ENCODE measurements at regions not wholly inside any gene's neighbourhood (a gene's known extent, or its start where the extent isn't known, plus 50 kb on each side); places are given as distances from the start of the nearest gene placed in this dataset.

- Mint-ChIP-seq H3K36me3 (no peaks in the 10 kb centered on the region), H3K9me3 (peaks cover 0 to 7% (median 0%) of the 10 kb centered on the region in 5 donors), H3K27me3 (peaks cover 7 to 12% of the 10 kb centered on the region in 2 donors), H3K4me3 (no peak overlapping the region), H3K4me1 (no peaks in the 10 kb centered on the region), H3K27ac (no peak overlapping the region)
- CTCF ChIA-PET: no interaction called here
- Histone ChIP-seq H3K4me1 (ENCODE audit: insufficient read depth, low read length) (no peaks in the 10 kb centered on the region), H3K27me3 (ENCODE audit: insufficient read depth, low read length, poor library complexity, severe bottlenecking) (no peaks in the 10 kb centered on the region), H3K4me3 (ENCODE audit: low read length) (no peak overlapping the region), H3K36me3 (ENCODE audit: insufficient read depth, low read length) (no peaks in the 10 kb centered on the region), H3K27ac (ENCODE audit: low read depth, low read length) (no peak overlapping the region), H3K9me3 (ENCODE audit: low read length) (no peaks in the 10 kb centered on the region)
- no peak for DNase-seq
- POLR2A ChIA-PET: no interaction called here
Measured at GRCh38 chr2:19695706-19696105, 206.1 kb downstream of the TTC32 start.

- no peaks in the 10 kb centered on the region for H3K4me1 Mint-ChIP-seq
- no peaks in the 10 kb centered on the region for H3K4me1 ChIP-seq (ENCODE audit: insufficient read depth, low read length)
- DNase-seq: no peak
- peaks cover 0 to 7% (median 2%) of the 10 kb centered on the region in 5 donors for H3K9me3 Mint-ChIP-seq
- H3K27me3 Mint-ChIP-seq: peaks cover 5 to 12% of the 10 kb centered on the region in 2 donors
- H3K9me3 ChIP-seq (ENCODE audit: low read length): no peaks in the 10 kb centered on the region
- H3K27ac Mint-ChIP-seq: no peak overlapping the region
- no peak overlapping the region for H3K27ac ChIP-seq (ENCODE audit: low read depth, low read length)
- H3K36me3 Mint-ChIP-seq: no peaks in the 10 kb centered on the region
- no peak overlapping the region for H3K4me3 ChIP-seq (ENCODE audit: low read length)
- no peak overlapping the region for H3K4me3 Mint-ChIP-seq
- no peaks in the 10 kb centered on the region for H3K27me3 ChIP-seq (ENCODE audit: insufficient read depth, low read length, poor library complexity, severe bottlenecking)
- ChIA-PET POLR2A (no interaction called here), CTCF (no interaction called here)
- H3K36me3 ChIP-seq (ENCODE audit: insufficient read depth, low read length): no peaks in the 10 kb centered on the region
Measured at GRCh38 chr2:19691892-19692291, 209.9 kb downstream of the TTC32 start.

- H3K4me3 Mint-ChIP-seq: no peak overlapping the region
- Histone ChIP-seq H3K36me3 (ENCODE audit: insufficient read depth, low read length) (no peaks in the 10 kb centered on the region), H3K4me1 (ENCODE audit: insufficient read depth, low read length) (no peaks in the 10 kb centered on the region), H3K27me3 (ENCODE audit: insufficient read depth, low read length, poor library complexity, severe bottlenecking) (no peaks in the 10 kb centered on the region), H3K9me3 (ENCODE audit: low read length) (no peaks in the 10 kb centered on the region), H3K27ac (ENCODE audit: low read depth, low read length) (no peak overlapping the region), H3K4me3 (ENCODE audit: low read length) (no peak overlapping the region)
- no peaks in the 10 kb centered on the region for H3K4me1 Mint-ChIP-seq
- no peak for DNase-seq
- ChIA-PET CTCF (no interaction called here), POLR2A (no interaction called here)
- no peak overlapping the region for H3K27ac Mint-ChIP-seq
- no peaks in the 10 kb centered on the region for H3K36me3 Mint-ChIP-seq
- H3K9me3 Mint-ChIP-seq: peaks cover 0 to 2% (median 0%) of the 10 kb centered on the region in 5 donors
- H3K27me3 Mint-ChIP-seq: peaks cover 5 to 14% of the 10 kb centered on the region in 2 donors
Measured at GRCh38 chr2:19690429-19690828, 211.4 kb downstream of the TTC32 start.

- CTCF ChIA-PET: no interaction called here
- Histone ChIP-seq H3K9me3 (ENCODE audit: low read length) (no peaks in the 10 kb centered on the region), H3K27ac (ENCODE audit: low read depth, low read length) (no peak overlapping the region), H3K36me3 (ENCODE audit: insufficient read depth, low read length) (no peaks in the 10 kb centered on the region), H3K4me3 (ENCODE audit: low read length) (no peak overlapping the region), H3K4me1 (ENCODE audit: insufficient read depth, low read length) (no peaks in the 10 kb centered on the region), H3K27me3 (ENCODE audit: insufficient read depth, low read length, poor library complexity, severe bottlenecking) (no peaks in the 10 kb centered on the region)
- Mint-ChIP-seq H3K36me3 (no peaks in the 10 kb centered on the region), H3K4me3 (no peak overlapping the region), H3K4me1 (no peaks in the 10 kb centered on the region), H3K27me3 (peaks cover 5 to 10% of the 10 kb centered on the region in 2 donors), H3K9me3 (peaks cover 0 to 2% (median 0%) of the 10 kb centered on the region in 5 donors), H3K27ac (no peak overlapping the region)
- no peak for DNase-seq
- POLR2A ChIA-PET: no interaction called here
Measured at GRCh38 chr2:19689646-19690168, 212.1 kb downstream of the TTC32 start.

- CTCF ChIA-PET: no interaction called here
- no peak overlapping the region for H3K27ac Mint-ChIP-seq
- H3K36me3 Mint-ChIP-seq: no peaks in the 10 kb centered on the region
- no peaks in the 10 kb centered on the region for H3K27me3 ChIP-seq (ENCODE audit: insufficient read depth, low read length, poor library complexity, severe bottlenecking)
- H3K4me1 ChIP-seq (ENCODE audit: insufficient read depth, low read length): no peaks in the 10 kb centered on the region
- H3K4me3 ChIP-seq (ENCODE audit: low read length): no peak overlapping the region
- no peak overlapping the region for H3K27ac ChIP-seq (ENCODE audit: low read depth, low read length)
- H3K27me3 Mint-ChIP-seq: peaks cover 5 to 11% of the 10 kb centered on the region in 2 donors
- no peak overlapping the region for H3K4me3 Mint-ChIP-seq
- no peaks in the 10 kb centered on the region for H3K36me3 ChIP-seq (ENCODE audit: insufficient read depth, low read length)
- H3K9me3 ChIP-seq (ENCODE audit: low read length): no peaks in the 10 kb centered on the region
- H3K9me3 Mint-ChIP-seq: peaks cover 0 to 2% (median 0%) of the 10 kb centered on the region in 5 donors
- H3K4me1 Mint-ChIP-seq: no peaks in the 10 kb centered on the region
- POLR2A ChIA-PET: no interaction called here
- no peak for DNase-seq
Measured at GRCh38 chr2:19688059-19688458, 213.7 kb downstream of the TTC32 start.

GRCh38 chr2:19687017-19687659, 214.6 kb downstream of the TTC32 start:
- no peaks in the 10 kb centered on the region for H3K36me3 ChIP-seq (ENCODE audit: insufficient read depth, low read length)
- DNase-seq: no peak
- Mint-ChIP-seq H3K36me3 (no peaks in the 10 kb centered on the region), H3K4me3 (no peak overlapping the region), H3K4me1 (no peaks in the 10 kb centered on the region), H3K27ac (no peak overlapping the region), H3K9me3 (peaks cover 0 to 2% (median 0%) of the 10 kb centered on the region in 5 donors), H3K27me3 (peaks cover 5 to 8% of the 10 kb centered on the region in 2 donors)
- H3K9me3 ChIP-seq (ENCODE audit: low read length): no peaks in the 10 kb centered on the region
- no peak overlapping the region for H3K27ac ChIP-seq (ENCODE audit: low read depth, low read length)
- POLR2A ChIA-PET: no interaction called here
- H3K4me1 ChIP-seq (ENCODE audit: insufficient read depth, low read length): no peaks in the 10 kb centered on the region
- no peak overlapping the region for H3K4me3 ChIP-seq (ENCODE audit: low read length)
- no peaks in the 10 kb centered on the region for H3K27me3 ChIP-seq (ENCODE audit: insufficient read depth, low read length, poor library complexity, severe bottlenecking)
- CTCF ChIA-PET: no interaction called here

- Histone ChIP-seq H3K36me3 (ENCODE audit: insufficient read depth, low read length) (no peaks in the 10 kb centered on the region), H3K4me3 (ENCODE audit: low read length) (no peak overlapping the region), H3K9me3 (ENCODE audit: low read length) (no peaks in the 10 kb centered on the region), H3K27ac (ENCODE audit: low read depth, low read length) (no peak overlapping the region), H3K4me1 (ENCODE audit: insufficient read depth, low read length) (no peaks in the 10 kb centered on the region), H3K27me3 (ENCODE audit: insufficient read depth, low read length, poor library complexity, severe bottlenecking) (no peaks in the 10 kb centered on the region)
- Mint-ChIP-seq H3K4me1 (no peaks in the 10 kb centered on the region), H3K27ac (no peak overlapping the region), H3K4me3 (no peak overlapping the region), H3K36me3 (no peaks in the 10 kb centered on the region), H3K27me3 (peaks cover 5 to 8% of the 10 kb centered on the region in 2 donors), H3K9me3 (peaks cover 0 to 2% (median 0%) of the 10 kb centered on the region in 5 donors)
- POLR2A ChIA-PET: no interaction called here
- CTCF ChIA-PET: no interaction called here
- DNase-seq: no peak
Measured at GRCh38 chr2:19686439-19686838, 215.3 kb downstream of the TTC32 start.

GRCh38 chr2:19685731-19686130, 216.1 kb downstream of the TTC32 start:
- DNase-seq: no peak
- Histone ChIP-seq H3K9me3 (ENCODE audit: low read length) (no peaks in the 10 kb centered on the region), H3K27ac (ENCODE audit: low read depth, low read length) (no peak overlapping the region), H3K4me1 (ENCODE audit: insufficient read depth, low read length) (no peaks in the 10 kb centered on the region), H3K27me3 (ENCODE audit: insufficient read depth, low read length, poor library complexity, severe bottlenecking) (no peaks in the 10 kb centered on the region), H3K36me3 (ENCODE audit: insufficient read depth, low read length) (no peaks in the 10 kb centered on the region), H3K4me3 (ENCODE audit: low read length) (no peak overlapping the region)
- Mint-ChIP-seq H3K27me3 (peaks cover 4 to 5% of the 10 kb centered on the region in 2 donors), H3K9me3 (peaks cover 0 to 2% (median 0%) of the 10 kb centered on the region in 5 donors), H3K4me1 (no peaks in the 10 kb centered on the region), H3K36me3 (no peaks in the 10 kb centered on the region), H3K4me3 (no peak overlapping the region), H3K27ac (no peak overlapping the region)
- ChIA-PET CTCF (no interaction called here), POLR2A (no interaction called here)

Measured in CD8-positive, alpha-beta memory T cell (primary cell).